HEK293 (cell line): ENCODE measurements at regions not wholly inside any gene's neighbourhood (a gene's known extent, or its start where the extent isn't known, plus 50 kb on each side); places are given as distances from the start of the nearest gene placed in this dataset.

Experiments
- BCL11A ChIP-seq: fragments of 450-650 bp; formaldehyde crosslinking; IDR thresholded peaks from 2 replicates; pipeline ENCODE4 v1.5.1; 2016; ENCODE audit warnings: low read depth, missing biosample characterization, missing genetic modification characterization
- HOXA7 ChIP-seq: sonication (generic); formaldehyde crosslinking; IDR thresholded peaks from 2 replicates; pipeline ENCODE4 v1.8.1; 2022; ENCODE audit warnings: missing genetic modification reagents, borderline replicate concordance
- HOXC10 ChIP-seq: sonication (generic); formaldehyde crosslinking; IDR thresholded peaks from 2 replicates; pipeline ENCODE4 v1.8.1; 2023; ENCODE audit warnings: mild to moderate bottlenecking, missing genetic modification reagents
- IKZF3 ChIP-seq: fragments of 450-650 bp; IDR thresholded peaks from 2 replicates; pipeline ENCODE4 v1.5.0; 2018; ENCODE audit warnings: missing biosample characterization, mild to moderate bottlenecking, missing genetic modification characterization, moderate library complexity
- KLF1 ChIP-seq: fragments of 450-650 bp; formaldehyde crosslinking; IDR thresholded peaks from 2 replicates; pipeline ENCODE4 v1.5.1; 2016; ENCODE audit warnings: missing biosample characterization, missing genetic modification characterization
- KLF7 ChIP-seq: fragments of 450-650 bp; formaldehyde crosslinking; IDR thresholded peaks from 2 replicates; pipeline ENCODE4 v1.5.1; 2016; ENCODE audit warnings: missing biosample characterization, missing genetic modification characterization, borderline replicate concordance
- KLF8 ChIP-seq: fragments of 450-650 bp; formaldehyde crosslinking; IDR thresholded peaks from 2 replicates; pipeline ENCODE4 v1.5.1; 2016; ENCODE audit warnings: missing biosample characterization, missing genetic modification characterization
- SCRT2 ChIP-seq: fragments of 450-650 bp; formaldehyde crosslinking; IDR thresholded peaks from 2 replicates; pipeline ENCODE4 v1.5.1; 2016; ENCODE audit warnings: missing biosample characterization, missing genetic modification characterization
- SP2 ChIP-seq: fragments of 450-650 bp; formaldehyde crosslinking; IDR thresholded peaks from 2 replicates; pipeline ENCODE4 v1.5.1; 2016; ENCODE audit warnings: missing biosample characterization, missing genetic modification characterization
- TCF7L2 ChIP-seq: IDR thresholded peaks from 2 replicates; pipeline ENCODE4 v1.6.1; 2011; ENCODE audit warnings: low read depth, mild to moderate bottlenecking, inconsistent platforms, low read length, moderate library complexity, borderline replicate concordance
- ZBTB17 ChIP-seq: fragments of 450-650 bp; formaldehyde crosslinking; IDR thresholded peaks from 2 replicates; pipeline ENCODE4 v1.5.1; 2016; ENCODE audit warnings: missing biosample characterization, missing genetic modification characterization
- ZFP41 ChIP-seq: fragments of 450-650 bp; formaldehyde crosslinking; IDR thresholded peaks from 2 replicates; pipeline ENCODE4 v1.5.1; 2016; ENCODE audit warnings: missing biosample characterization, missing genetic modification characterization, borderline replicate concordance
- ZIC2 ChIP-seq: fragments of 450-650 bp; formaldehyde crosslinking; IDR thresholded peaks from 2 replicates; pipeline ENCODE4 v1.5.1; 2016; ENCODE audit warnings: missing biosample characterization, missing genetic modification characterization
- ZNF10 ChIP-seq: fragments of 450-650 bp; formaldehyde crosslinking; IDR thresholded peaks from 2 replicates; pipeline ENCODE4 v1.5.1; 2017; ENCODE audit warnings: missing biosample characterization, missing genetic modification characterization
- ZNF121 ChIP-seq: fragments of 450-650 bp; formaldehyde crosslinking; IDR thresholded peaks from 2 replicates; pipeline ENCODE4 v1.5.1; 2016; ENCODE audit warnings: missing biosample characterization, missing genetic modification characterization
- ZNF133 ChIP-seq: fragments of 450-650 bp; formaldehyde crosslinking; IDR thresholded peaks from 2 replicates; pipeline ENCODE4 v1.5.1; 2016; ENCODE audit warnings: missing biosample characterization, missing genetic modification characterization
- ZNF157 ChIP-seq: fragments of 450-650 bp; formaldehyde crosslinking; IDR thresholded peaks from 2 replicates; pipeline ENCODE4 v1.5.1; 2016; ENCODE audit warnings: missing biosample characterization, missing genetic modification characterization
- ZNF211 ChIP-seq: fragments of 450-650 bp; formaldehyde crosslinking; IDR thresholded peaks from 2 replicates; pipeline ENCODE4 v1.5.1; 2016; ENCODE audit warnings: low read depth, missing biosample characterization, missing genetic modification characterization
- ZNF302 ChIP-seq: fragments of 450-650 bp; formaldehyde crosslinking; IDR thresholded peaks from 2 replicates; pipeline ENCODE4 v1.5.1; 2016; ENCODE audit warnings: missing biosample characterization, missing genetic modification characterization, low read depth
- ZNF324 ChIP-seq: fragments of 450-650 bp; formaldehyde crosslinking; IDR thresholded peaks from 2 replicates; pipeline ENCODE4 v1.5.1; 2016; ENCODE audit warnings: missing biosample characterization, missing genetic modification characterization
- ZNF366 ChIP-seq: fragments of 450-650 bp; formaldehyde crosslinking; conservative IDR thresholded peaks from 2 replicates; pipeline ENCODE4 v1.5.1; 2016; ENCODE audit warnings: missing biosample characterization, missing genetic modification characterization
- ZNF37A ChIP-seq: fragments of 450-650 bp; IDR thresholded peaks from 2 replicates; pipeline ENCODE4 v1.5.1; 2018; ENCODE audit warnings: missing biosample characterization, missing genetic modification characterization
- ZNF416 ChIP-seq: fragments of 450-650 bp; formaldehyde crosslinking; IDR thresholded peaks from 2 replicates; pipeline ENCODE4 v1.5.1; 2016; ENCODE audit warnings: missing biosample characterization, missing genetic modification characterization
- ZNF558 ChIP-seq: fragments of 450-650 bp; formaldehyde crosslinking; IDR thresholded peaks from 2 replicates; pipeline ENCODE4 v1.5.1; 2016; ENCODE audit warnings: missing biosample characterization, missing genetic modification characterization
- ZNF629 ChIP-seq: fragments of 450-650 bp; formaldehyde crosslinking; IDR thresholded peaks from 2 replicates; pipeline ENCODE4 v1.5.1; 2017; ENCODE audit warnings: missing biosample characterization, missing genetic modification characterization
- ZNF658 ChIP-seq: fragments of 450-650 bp; formaldehyde crosslinking; IDR thresholded peaks from 2 replicates; pipeline ENCODE4; 2016; ENCODE audit warnings: missing biosample characterization, missing genetic modification characterization
- ZNF747 ChIP-seq: fragments of 450-650 bp; formaldehyde crosslinking; IDR thresholded peaks from 2 replicates; pipeline ENCODE4 v1.5.1; 2016; ENCODE audit warnings: missing biosample characterization, missing genetic modification characterization
- ZNF843 ChIP-seq: fragments of 450-650 bp; formaldehyde crosslinking; IDR thresholded peaks from 2 replicates; pipeline ENCODE4 v1.5.1; 2016; ENCODE audit warnings: missing biosample characterization, missing genetic modification characterization
- ZSCAN23 ChIP-seq: fragments of 450-650 bp; formaldehyde crosslinking; IDR thresholded peaks from 2 replicates; pipeline ENCODE4 v1.5.1; 2016; ENCODE audit warnings: missing biosample characterization, missing genetic modification characterization
- ZSCAN30 ChIP-seq: fragments of 450-650 bp; IDR thresholded peaks from 2 replicates; pipeline ENCODE4 v1.5.1; 2018; ENCODE audit warnings: missing biosample characterization, mild to moderate bottlenecking, missing genetic modification characterization, moderate library complexity
- ZXDB ChIP-seq: fragments of 450-650 bp; formaldehyde crosslinking; IDR thresholded peaks from 2 replicates; pipeline ENCODE4 v1.5.1; 2016; ENCODE audit warnings: missing biosample characterization, missing genetic modification characterization
- TF ChIP-seq, protein P1 (sequence below): fragments of 450-650 bp; formaldehyde crosslinking; IDR thresholded peaks from 2 replicates; pipeline ENCODE4 v1.5.1; 2016; ENCODE audit warnings: missing biosample characterization, missing genetic modification characterization
- TF ChIP-seq, protein P2 (sequence below): fragments of 450-650 bp; formaldehyde crosslinking; IDR thresholded peaks from 2 replicates; pipeline ENCODE4 v1.5.1; 2016; ENCODE audit warnings: missing biosample characterization, missing genetic modification characterization
- TF ChIP-seq, protein P3 (sequence below): fragments of 450-650 bp; formaldehyde crosslinking; IDR thresholded peaks from 2 replicates; pipeline ENCODE4 v1.5.1; 2016; ENCODE audit warnings: missing biosample characterization, missing genetic modification characterization
- TF ChIP-seq, protein P4 (sequence below): fragments of 450-650 bp; formaldehyde crosslinking; IDR thresholded peaks from 2 replicates; pipeline ENCODE4 v1.5.1; 2016; ENCODE audit warnings: missing biosample characterization, missing genetic modification characterization, borderline replicate concordance

DNA sequence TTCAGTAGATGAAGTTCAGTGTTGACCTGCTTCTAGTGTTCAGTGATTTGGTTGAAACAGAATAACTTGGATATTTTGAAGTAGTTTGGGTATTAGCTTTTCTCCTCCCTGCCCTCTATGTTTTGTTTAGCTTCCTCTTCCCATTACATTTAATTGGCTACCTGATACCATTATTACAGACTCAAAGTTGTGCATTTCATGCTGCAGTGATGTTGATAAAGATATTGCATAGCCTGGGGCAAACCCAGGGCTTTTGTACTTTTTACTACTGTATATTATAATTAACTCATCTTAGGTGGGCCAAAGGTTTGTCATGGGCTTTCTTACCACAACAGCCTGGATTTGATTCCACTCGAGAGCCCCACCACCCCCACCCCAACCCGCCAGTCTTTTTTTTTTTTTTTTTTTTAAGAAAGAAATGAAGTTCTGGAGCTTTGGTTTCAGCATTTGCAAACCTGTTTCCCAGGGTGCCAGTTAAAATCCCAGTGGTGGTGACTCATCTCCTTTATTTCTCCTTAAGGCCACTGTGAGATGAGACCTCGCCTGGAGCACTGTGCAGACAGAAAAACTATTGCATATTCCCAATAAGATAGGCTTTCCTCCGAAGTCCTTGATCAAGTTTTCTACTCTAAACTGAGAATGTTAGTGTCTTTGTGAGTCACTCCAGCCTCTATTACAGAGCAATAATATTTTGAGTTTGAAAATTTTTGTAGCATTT lies 393.7 kb upstream of the FANCL start (continued):
- TF ChIP-seq, protein P1, sequence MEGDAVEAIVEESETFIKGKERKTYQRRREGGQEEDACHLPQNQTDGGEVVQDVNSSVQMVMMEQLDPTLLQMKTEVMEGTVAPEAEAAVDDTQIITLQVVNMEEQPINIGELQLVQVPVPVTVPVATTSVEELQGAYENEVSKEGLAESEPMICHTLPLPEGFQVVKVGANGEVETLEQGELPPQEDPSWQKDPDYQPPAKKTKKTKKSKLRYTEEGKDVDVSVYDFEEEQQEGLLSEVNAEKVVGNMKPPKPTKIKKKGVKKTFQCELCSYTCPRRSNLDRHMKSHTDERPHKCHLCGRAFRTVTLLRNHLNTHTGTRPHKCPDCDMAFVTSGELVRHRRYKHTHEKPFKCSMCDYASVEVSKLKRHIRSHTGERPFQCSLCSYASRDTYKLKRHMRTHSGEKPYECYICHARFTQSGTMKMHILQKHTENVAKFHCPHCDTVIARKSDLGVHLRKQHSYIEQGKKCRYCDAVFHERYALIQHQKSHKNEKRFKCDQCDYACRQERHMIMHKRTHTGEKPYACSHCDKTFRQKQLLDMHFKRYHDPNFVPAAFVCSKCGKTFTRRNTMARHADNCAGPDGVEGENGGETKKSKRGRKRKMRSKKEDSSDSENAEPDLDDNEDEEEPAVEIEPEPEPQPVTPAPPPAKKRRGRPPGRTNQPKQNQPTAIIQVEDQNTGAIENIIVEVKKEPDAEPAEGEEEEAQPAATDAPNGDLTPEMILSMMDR (tag by site-specific recombination): no peak
- TF ChIP-seq ZNF843 (tag by site-specific recombination) (peak; percentile 94), KLF1 (tag by site-specific recombination) (peak; percentile 33; the same call in 1 of the 2 replicates), ZNF157 (no peak), ZNF366 (tag by site-specific recombination) (peak; percentile 63), ZNF121 (tag by site-specific recombination) (no peak), ZNF558 (tag by site-specific recombination) (no peak), BCL11A (0 out of 2 replicates have a peak, but pooled peaks have one; percentile 23), ZNF10 (tag by site-specific recombination) (0 out of 2 replicates have a peak, but pooled peaks have one; percentile 13), HOXC10 (CRISPR knock-in tag) (no peak), ZNF747 (tag by site-specific recombination) (no peak), ZNF629 (tag by site-specific recombination) (peak; percentile 63; the same call in 1 of the 2 replicates), ZNF37A (no peak), ZNF416 (tag by site-specific recombination) (no peak), IKZF3 (peak; percentile 83), ZNF133 (tag by site-specific recombination) (no peak), ZXDB (peak; percentile 71; the same call in 1 of the 2 replicates), HOXA7 (CRISPR knock-in tag) (no peak), TCF7L2 (peak; percentile 91), ZIC2 (tag by site-specific recombination) (no peak), SCRT2 (tag by site-specific recombination) (peak; percentile 15; the same call in 1 of the 2 replicates), KLF8 (tag by site-specific recombination) (peak; percentile 42), SP2 (tag by site-specific recombination) (no peak), ZSCAN23 (tag by site-specific recombination) (no peak), ZSCAN30 (tag by site-specific recombination) (peak; percentile 47; the same call in 1 of the 2 replicates), KLF7 (0 out of 2 replicates have a peak, but pooled peaks have one; percentile 27), ZFP41 (tag by site-specific recombination) (no peak), ZNF658 (no peak), ZNF211 (tag by site-specific recombination) (no peak), ZNF324 (tag by site-specific recombination) (no peak), ZBTB17 (tag by site-specific recombination) (peak; percentile 67), ZNF302 (tag by site-specific recombination) (no peak)
- TF ChIP-seq, protein P2, sequence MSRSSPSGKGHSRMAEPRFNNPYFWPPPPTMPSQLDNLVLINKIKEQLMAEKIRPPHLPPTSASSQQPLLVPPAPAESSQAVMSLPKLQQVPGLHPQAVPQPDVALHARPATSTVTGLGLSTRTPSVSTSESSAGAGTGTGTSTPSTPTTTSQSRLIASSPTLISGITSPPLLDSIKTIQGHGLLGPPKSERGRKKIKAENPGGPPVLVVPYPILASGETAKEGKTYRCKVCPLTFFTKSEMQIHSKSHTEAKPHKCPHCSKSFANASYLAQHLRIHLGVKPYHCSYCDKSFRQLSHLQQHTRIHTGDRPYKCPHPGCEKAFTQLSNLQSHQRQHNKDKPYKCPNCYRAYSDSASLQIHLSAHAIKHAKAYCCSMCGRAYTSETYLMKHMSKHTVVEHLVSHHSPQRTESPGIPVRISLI (tag by site-specific recombination): peak; percentile 60; the same call in 1 of the 2 replicates
- TF ChIP-seq, protein P3, sequence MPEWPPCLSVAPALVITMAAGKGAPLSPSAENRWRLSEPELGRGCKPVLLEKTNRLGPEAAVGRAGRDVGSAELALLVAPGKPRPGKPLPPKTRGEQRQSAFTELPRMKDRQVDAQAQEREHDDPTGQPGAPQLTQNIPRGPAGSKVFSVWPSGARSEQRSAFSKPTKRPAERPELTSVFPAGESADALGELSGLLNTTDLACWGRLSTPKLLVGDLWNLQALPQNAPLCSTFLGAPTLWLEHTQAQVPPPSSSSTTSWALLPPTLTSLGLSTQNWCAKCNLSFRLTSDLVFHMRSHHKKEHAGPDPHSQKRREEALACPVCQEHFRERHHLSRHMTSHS (tag by site-specific recombination): no peak
- TF ChIP-seq, protein P4, sequence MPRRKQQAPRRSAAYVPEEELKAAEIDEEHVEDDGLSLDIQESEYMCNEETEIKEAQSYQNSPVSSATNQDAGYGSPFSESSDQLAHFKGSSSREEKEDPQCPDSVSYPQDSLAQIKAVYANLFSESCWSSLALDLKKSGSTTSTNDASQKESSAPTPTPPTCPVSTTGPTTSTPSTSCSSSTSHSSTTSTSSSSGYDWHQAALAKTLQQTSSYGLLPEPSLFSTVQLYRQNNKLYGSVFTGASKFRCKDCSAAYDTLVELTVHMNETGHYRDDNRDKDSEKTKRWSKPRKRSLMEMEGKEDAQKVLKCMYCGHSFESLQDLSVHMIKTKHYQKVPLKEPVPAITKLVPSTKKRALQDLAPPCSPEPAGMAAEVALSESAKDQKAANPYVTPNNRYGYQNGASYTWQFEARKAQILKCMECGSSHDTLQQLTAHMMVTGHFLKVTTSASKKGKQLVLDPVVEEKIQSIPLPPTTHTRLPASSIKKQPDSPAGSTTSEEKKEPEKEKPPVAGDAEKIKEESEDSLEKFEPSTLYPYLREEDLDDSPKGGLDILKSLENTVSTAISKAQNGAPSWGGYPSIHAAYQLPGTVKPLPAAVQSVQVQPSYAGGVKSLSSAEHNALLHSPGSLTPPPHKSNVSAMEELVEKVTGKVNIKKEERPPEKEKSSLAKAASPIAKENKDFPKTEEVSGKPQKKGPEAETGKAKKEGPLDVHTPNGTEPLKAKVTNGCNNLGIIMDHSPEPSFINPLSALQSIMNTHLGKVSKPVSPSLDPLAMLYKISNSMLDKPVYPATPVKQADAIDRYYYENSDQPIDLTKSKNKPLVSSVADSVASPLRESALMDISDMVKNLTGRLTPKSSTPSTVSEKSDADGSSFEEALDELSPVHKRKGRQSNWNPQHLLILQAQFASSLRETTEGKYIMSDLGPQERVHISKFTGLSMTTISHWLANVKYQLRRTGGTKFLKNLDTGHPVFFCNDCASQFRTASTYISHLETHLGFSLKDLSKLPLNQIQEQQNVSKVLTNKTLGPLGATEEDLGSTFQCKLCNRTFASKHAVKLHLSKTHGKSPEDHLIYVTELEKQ: peak; percentile 56; the same call in 1 of the 2 replicates
